HEK293 (cell line): ENCODE measurements at regions not wholly inside any gene's neighbourhood (a gene's known extent, or its start where the extent isn't known, plus 50 kb on each side); places are given as distances from the start of the nearest gene placed in this dataset.
A peak's percentile ranks its signal among the peaks of the same experiment; 100 is the strongest.

Experiments
- CTCF ChIP-seq: fragments of 450-650 bp; formaldehyde crosslinking; IDR thresholded peaks from 2 replicates; pipeline ENCODE4 v1.5.1; 2016; ENCODE audit warnings: missing biosample characterization, missing genetic modification characterization
- GFI1B ChIP-seq: fragments of 450-650 bp; formaldehyde crosslinking; IDR thresholded peaks from 2 replicates; pipeline ENCODE4 v1.5.1; 2016; ENCODE audit warnings: missing biosample characterization, missing genetic modification characterization
- REST ChIP-seq: fragments of 450-650 bp; formaldehyde crosslinking; IDR thresholded peaks from 2 replicates; pipeline ENCODE4 v1.5.1; 2016; ENCODE audit warnings: missing biosample characterization, missing genetic modification characterization
- TCF7L2 ChIP-seq: IDR thresholded peaks from 2 replicates; pipeline ENCODE4 v1.6.1; 2011; ENCODE audit warnings: low read depth, mild to moderate bottlenecking, inconsistent platforms, low read length, moderate library complexity, borderline replicate concordance
- ZBTB7A ChIP-seq: fragments of 450-650 bp; formaldehyde crosslinking; IDR thresholded peaks from 2 replicates; pipeline ENCODE4 v1.5.1; 2016; ENCODE audit warnings: low read depth, missing biosample characterization, missing genetic modification characterization
- ZBTB8A ChIP-seq: fragments of 450-650 bp; formaldehyde crosslinking; IDR thresholded peaks from 2 replicates; pipeline ENCODE4 v1.5.1; 2016; ENCODE audit warnings: missing biosample characterization, missing genetic modification characterization
- ZNF169 ChIP-seq: fragments of 450-650 bp; formaldehyde crosslinking; IDR thresholded peaks from 2 replicates; pipeline ENCODE4 v1.5.1; 2016; ENCODE audit warnings: missing biosample characterization, missing genetic modification characterization
- ZNF341 ChIP-seq: fragments of 450-650 bp; formaldehyde crosslinking; IDR thresholded peaks from 2 replicates; pipeline ENCODE4; 2016; ENCODE audit warnings: low read depth, missing biosample characterization, missing genetic modification characterization
- ZNF37A ChIP-seq: fragments of 450-650 bp; IDR thresholded peaks from 2 replicates; pipeline ENCODE4 v1.5.1; 2018; ENCODE audit warnings: missing biosample characterization, missing genetic modification characterization
- ZNF449 ChIP-seq: fragments of 450-650 bp; formaldehyde crosslinking; IDR thresholded peaks from 2 replicates; pipeline ENCODE4 v1.5.1; 2017; ENCODE audit warnings: missing biosample characterization, mild to moderate bottlenecking, missing genetic modification characterization, moderate library complexity
- ZNF555 ChIP-seq: fragments of 450-650 bp; formaldehyde crosslinking; conservative IDR thresholded peaks from 2 replicates; pipeline ENCODE4 v1.5.1; 2017; ENCODE audit warnings: missing biosample characterization, mild to moderate bottlenecking, missing genetic modification characterization, inconsistent platforms
- ZNF701 ChIP-seq: fragments of 450-650 bp; formaldehyde crosslinking; IDR thresholded peaks from 2 replicates; pipeline ENCODE4 v1.5.1; 2016; ENCODE audit warnings: missing biosample characterization, missing genetic modification characterization
- ZNF830 ChIP-seq: fragments of 450-650 bp; IDR thresholded peaks from 2 replicates; pipeline ENCODE4 v1.5.0; 2018; ENCODE audit warnings: missing biosample characterization, missing genetic modification characterization, low read depth, mild to moderate bottlenecking, moderate library complexity
- ZSCAN30 ChIP-seq: fragments of 450-650 bp; IDR thresholded peaks from 2 replicates; pipeline ENCODE4 v1.5.1; 2018; ENCODE audit warnings: missing biosample characterization, mild to moderate bottlenecking, missing genetic modification characterization, moderate library complexity

- TF ChIP-seq ZNF341 (peak; percentile 37; the same call in 1 of the 2 replicates), CTCF (tag by site-specific recombination) (no peak), ZNF169 (no peak), ZNF555 (tag by site-specific recombination) (no peak), REST (tag by site-specific recombination) (no peak), ZNF701 (tag by site-specific recombination) (no peak), GFI1B (tag by site-specific recombination) (peak; percentile 26; the same call in 1 of the 2 replicates), TCF7L2 (peak; percentile 45; the same call in 1 of the 2 replicates), ZNF449 (no peak), ZNF37A (no peak), ZBTB8A (tag by site-specific recombination) (no peak; the same call in 1 of the 2 replicates), ZBTB7A (tag by site-specific recombination) (no peak), ZNF830 (no peak), ZSCAN30 (peak; percentile 67; the same call in 1 of the 2 replicates)
Measured at GRCh38 chr17:71511266-71511995, 609.4 kb upstream of the SOX9 start.
